ENCODE measurements at regions not wholly inside any gene's neighbourhood (a gene's known extent, or its start where the extent isn't known, plus 50 kb on each side); places are given as distances from the start of the nearest gene placed in this dataset.
"Not testable (repeated sequence)": the region's sequence is repeated elsewhere in the genome, so short reads cannot be mapped to it uniquely, and the experiment has no call there.

GRCh38 chr7:34445653-34446052 is 212.4 kb upstream of the NPSR1 start:
- no peaks in the 10 kb centered on the region for H3K9me3 Mint-ChIP-seq
- no peaks in the 10 kb centered on the region for H3K36me3 Mint-ChIP-seq
- H3K27me3 Mint-ChIP-seq, result no peaks in the 10 kb centered on the region
- no peak overlapping the region for H3K4me3 Mint-ChIP-seq
- H3K27ac Mint-ChIP-seq, result no peak overlapping the region
- no peaks in the 10 kb centered on the region for H3K4me1 Mint-ChIP-seq

- H3K9me3 Mint-ChIP-seq, H3K27me3 Mint-ChIP-seq, H3K36me3 Mint-ChIP-seq, H3K4me1 Mint-ChIP-seq, H3K4me3 Mint-ChIP-seq, H3K27ac Mint-ChIP-seq: not testable (repeated sequence)
These were observed 209.5 kb upstream of the NPSR1 start for GRCh38 chr7:34448531-34448930.

- Mint-ChIP-seq H3K4me3 (no peak overlapping the region), H3K27me3 (no peaks in the 10 kb centered on the region), H3K4me1 (no peaks in the 10 kb centered on the region), H3K27ac (no peak overlapping the region), H3K9me3 (no peaks in the 10 kb centered on the region), H3K36me3 (no peaks in the 10 kb centered on the region)
These were observed 208.3 kb upstream of the NPSR1 start for GRCh38 chr7:34449765-34450164.

GRCh38 chr7:34451183-34451582 is 206.8 kb upstream of the NPSR1 start:
- Mint-ChIP-seq H3K27me3 (no peaks in the 10 kb centered on the region), H3K4me3 (no peak overlapping the region), H3K9me3 (no peaks in the 10 kb centered on the region), H3K4me1 (no peaks in the 10 kb centered on the region), H3K36me3 (no peaks in the 10 kb centered on the region), H3K27ac (no peak overlapping the region)

GRCh38 chr7:34451923-34452322 is 206.1 kb upstream of the NPSR1 start:
- Mint-ChIP-seq H3K4me1 (no peaks in the 10 kb centered on the region), H3K36me3 (no peaks in the 10 kb centered on the region), H3K27ac (no peak overlapping the region), H3K9me3 (no peaks in the 10 kb centered on the region), H3K27me3 (no peaks in the 10 kb centered on the region), H3K4me3 (no peak overlapping the region)

- Mint-ChIP-seq H3K27ac (no peak overlapping the region), H3K36me3 (no peaks in the 10 kb centered on the region), H3K9me3 (no peaks in the 10 kb centered on the region), H3K27me3 (no peaks in the 10 kb centered on the region), H3K4me3 (no peak overlapping the region), H3K4me1 (no peaks in the 10 kb centered on the region)
These were observed 205.7 kb upstream of the NPSR1 start for GRCh38 chr7:34452363-34452762.

GRCh38 chr7:34453150-34453549 is 204.9 kb upstream of the NPSR1 start:
- H3K4me1 Mint-ChIP-seq, result no peaks in the 10 kb centered on the region
- no peaks in the 10 kb centered on the region for H3K27me3 Mint-ChIP-seq
- no peak overlapping the region for H3K4me3 Mint-ChIP-seq
- no peak overlapping the region for H3K27ac Mint-ChIP-seq
- H3K9me3 Mint-ChIP-seq, result peaks cover under 1% of the 10 kb centered on the region
- no peaks in the 10 kb centered on the region for H3K36me3 Mint-ChIP-seq

- no peaks in the 10 kb centered on the region for H3K36me3 Mint-ChIP-seq
- H3K4me3 Mint-ChIP-seq, result no peak overlapping the region
- H3K27me3 Mint-ChIP-seq, result no peaks in the 10 kb centered on the region
- H3K9me3 Mint-ChIP-seq, result peaks cover 6% of the 10 kb centered on the region
- no peaks in the 10 kb centered on the region for H3K4me1 Mint-ChIP-seq
- no peak overlapping the region for H3K27ac Mint-ChIP-seq
These were observed 203.6 kb upstream of the NPSR1 start for GRCh38 chr7:34454381-34454780.

GRCh38 chr7:34457329-34457728 is 200.7 kb upstream of the NPSR1 start:
- no peaks in the 10 kb centered on the region for H3K27me3 Mint-ChIP-seq
- H3K27ac Mint-ChIP-seq, result no peak overlapping the region
- no peak overlapping the region for H3K4me3 Mint-ChIP-seq
- peaks cover 6% of the 10 kb centered on the region for H3K9me3 Mint-ChIP-seq
- no peaks in the 10 kb centered on the region for H3K36me3 Mint-ChIP-seq
- H3K4me1 Mint-ChIP-seq, result no peaks in the 10 kb centered on the region

- no peaks in the 10 kb centered on the region for H3K9me3 Mint-ChIP-seq
- H3K27me3 Mint-ChIP-seq, result no peaks in the 10 kb centered on the region
- no peaks in the 10 kb centered on the region for H3K4me1 Mint-ChIP-seq
- H3K36me3 Mint-ChIP-seq, result no peaks in the 10 kb centered on the region
- no peak overlapping the region for H3K4me3 Mint-ChIP-seq
- no peak overlapping the region for H3K27ac Mint-ChIP-seq
These were observed 194.2 kb upstream of the NPSR1 start for GRCh38 chr7:34463830-34464229.

GRCh38 chr7:34471844-34472243 is 186.2 kb upstream of the NPSR1 start:
- H3K27me3 Mint-ChIP-seq, result no peaks in the 10 kb centered on the region
- no peak overlapping the region for H3K4me3 Mint-ChIP-seq
- no peak overlapping the region for H3K27ac Mint-ChIP-seq
- H3K4me1 Mint-ChIP-seq, result no peaks in the 10 kb centered on the region
- no peaks in the 10 kb centered on the region for H3K36me3 Mint-ChIP-seq
- H3K9me3 Mint-ChIP-seq, result peaks cover 12% of the 10 kb centered on the region

- Mint-ChIP-seq H3K27ac (peak overlapping the region; percentile 30), H3K4me3 (no peak overlapping the region), H3K27me3 (no peaks in the 10 kb centered on the region), H3K36me3 (no peaks in the 10 kb centered on the region), H3K9me3 (peaks cover 5% of the 10 kb centered on the region), H3K4me1 (no peaks in the 10 kb centered on the region)
These were observed 171.6 kb upstream of the NPSR1 start for GRCh38 chr7:34486371-34486770.

GRCh38 chr7:34487391-34488115 is 170.5 kb upstream of the NPSR1 start:
- H3K36me3 Mint-ChIP-seq, result no peaks in the 10 kb centered on the region
- H3K4me3 Mint-ChIP-seq, result no peak overlapping the region
- no peaks in the 10 kb centered on the region for H3K4me1 Mint-ChIP-seq
- peaks cover 5% of the 10 kb centered on the region for H3K9me3 Mint-ChIP-seq
- H3K27ac Mint-ChIP-seq, result no peak overlapping the region
- no peaks in the 10 kb centered on the region for H3K27me3 Mint-ChIP-seq

GRCh38 chr7:34488766-34489165 is 169.3 kb upstream of the NPSR1 start:
- H3K36me3 Mint-ChIP-seq, result no peaks in the 10 kb centered on the region
- no peak overlapping the region for H3K27ac Mint-ChIP-seq
- no peaks in the 10 kb centered on the region for H3K27me3 Mint-ChIP-seq
- H3K4me3 Mint-ChIP-seq, result no peak overlapping the region
- H3K9me3 Mint-ChIP-seq, result peaks cover 17% of the 10 kb centered on the region
- H3K4me1 Mint-ChIP-seq, result no peaks in the 10 kb centered on the region

GRCh38 chr7:34491899-34492298 is 166.1 kb upstream of the NPSR1 start:
- Mint-ChIP-seq H3K27me3 (no peaks in the 10 kb centered on the region), H3K27ac (no peak overlapping the region), H3K9me3 (peaks cover 12% of the 10 kb centered on the region), H3K4me1 (no peaks in the 10 kb centered on the region), H3K36me3 (no peaks in the 10 kb centered on the region), H3K4me3 (no peak overlapping the region)

GRCh38 chr7:34493752-34494151 is 164.3 kb upstream of the NPSR1 start:
- Mint-ChIP-seq H3K9me3 (peaks cover 12% of the 10 kb centered on the region), H3K27me3 (no peaks in the 10 kb centered on the region), H3K4me3 (no peak overlapping the region), H3K36me3 (no peaks in the 10 kb centered on the region), H3K27ac (no peak overlapping the region), H3K4me1 (no peaks in the 10 kb centered on the region)

GRCh38 chr7:34497153-34497777 is 160.8 kb upstream of the NPSR1 start:
- H3K27me3 Mint-ChIP-seq, result no peaks in the 10 kb centered on the region
- no peaks in the 10 kb centered on the region for H3K4me1 Mint-ChIP-seq
- no peak overlapping the region for H3K4me3 Mint-ChIP-seq
- no peaks in the 10 kb centered on the region for H3K36me3 Mint-ChIP-seq
- no peak overlapping the region for H3K27ac Mint-ChIP-seq
- H3K9me3 Mint-ChIP-seq, result peaks cover 12% of the 10 kb centered on the region

All from activated naive CD4-positive, alpha-beta T cell treated with anti-CD3 and anti-CD28 coated beads, Interleukin-2, amount 50 U/mL, for 24 hours (primary cell).